Peyer's patch (tissue), 4 donors: ENCODE measurements at regions not wholly inside any gene's neighbourhood (a gene's known extent, or its start where the extent isn't known, plus 50 kb on each side); places are given as distances from the start of the nearest gene placed in this dataset.
A peak's percentile ranks its signal among the peaks of the same experiment; 100 is the strongest.

Experiments used
- DNase-seq, 3 donors: peaks; one replicate each; pipeline ENCODE4 v3.0.0-alpha.2; 2017 to 2019
- H3K27ac ChIP-seq, 4 donors: fragments of 200-600 bp; sonication (generic); one replicate each; pipeline ENCODE4 v1.5.1; 2016 to 2019
- H3K27me3 ChIP-seq, 2 donors: fragments of 200-600 bp; sonication (generic); one replicate each; pipeline ENCODE4 v1.5.1; 2019
- H3K36me3 ChIP-seq, 3 donors: fragments of 200-600 bp; sonication (generic); one replicate each; pipeline ENCODE4 v1.5.1; 2016 to 2019
- H3K4me1 ChIP-seq, 4 donors: fragments of 200-600 bp; sonication (generic); one replicate each; pipeline ENCODE4 v1.5.1; 2016 to 2019
- H3K4me3 ChIP-seq, 4 donors: fragments of 200-600 bp; sonication (generic); 1 replicate in 3 of 4; 2 replicates in 1 of 4; pipeline ENCODE4 v1.5.1; 2016 to 2019; ENCODE audit warnings: mild to moderate bottlenecking in 1 of 4
- H3K9me3 ChIP-seq, 4 donors: fragments of 200-600 bp; sonication (generic); one replicate each; pipeline ENCODE4 v1.5.1; 2016 to 2019; ENCODE audit warnings: mild to moderate bottlenecking in 1 of 4
- POLR2A ChIP-seq, 2 donors: fragments of 450-650 bp; IDR thresholded peaks; one replicate each; pipeline ENCODE4 v1.5.1; 2017; ENCODE audit warnings: antibody characterized with exemption in 2 of 2, mild to moderate bottlenecking in 2 of 2, moderate library complexity in 2 of 2
- TF ChIP-seq, protein P1 (sequence below), 6 experiments: fragments of 450-650 bp in 4 of 6; fragments of 200-600 bp in 2 of 6; sonication (generic) in 1 of 6; IDR thresholded peaks; one replicate each; pipeline ENCODE4 v1.5.1; 2017 to 2019; ENCODE audit warnings: antibody characterized with exemption in 6 of 6, mild to moderate bottlenecking in 3 of 6, moderate library complexity in 1 of 6

DNA sequence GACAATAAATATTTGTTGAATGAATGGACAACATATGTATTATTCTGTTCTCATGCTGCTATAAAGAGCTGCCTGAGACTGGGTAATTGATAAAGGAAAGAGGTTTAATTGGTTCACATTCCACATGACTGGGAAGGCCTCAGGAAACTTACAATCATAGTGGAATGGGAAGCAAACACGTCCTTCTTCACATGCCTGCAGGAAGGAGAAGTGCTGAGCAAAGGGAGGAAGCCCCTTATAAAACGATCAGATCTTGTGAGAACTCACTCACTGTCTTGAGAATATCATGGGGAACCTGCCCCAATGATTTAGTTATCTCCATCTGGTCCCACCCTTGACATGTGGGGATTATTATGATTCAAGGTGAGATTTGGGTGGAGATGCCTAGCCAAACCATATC is 233.9 kb upstream of the AADAT start:
- H3K4me1 ChIP-seq: no peaks in the 10 kb centered on the region
- H3K27me3 ChIP-seq: no peaks in the 10 kb centered on the region
- DNase-seq: no peak
- TF ChIP-seq, protein P1, sequence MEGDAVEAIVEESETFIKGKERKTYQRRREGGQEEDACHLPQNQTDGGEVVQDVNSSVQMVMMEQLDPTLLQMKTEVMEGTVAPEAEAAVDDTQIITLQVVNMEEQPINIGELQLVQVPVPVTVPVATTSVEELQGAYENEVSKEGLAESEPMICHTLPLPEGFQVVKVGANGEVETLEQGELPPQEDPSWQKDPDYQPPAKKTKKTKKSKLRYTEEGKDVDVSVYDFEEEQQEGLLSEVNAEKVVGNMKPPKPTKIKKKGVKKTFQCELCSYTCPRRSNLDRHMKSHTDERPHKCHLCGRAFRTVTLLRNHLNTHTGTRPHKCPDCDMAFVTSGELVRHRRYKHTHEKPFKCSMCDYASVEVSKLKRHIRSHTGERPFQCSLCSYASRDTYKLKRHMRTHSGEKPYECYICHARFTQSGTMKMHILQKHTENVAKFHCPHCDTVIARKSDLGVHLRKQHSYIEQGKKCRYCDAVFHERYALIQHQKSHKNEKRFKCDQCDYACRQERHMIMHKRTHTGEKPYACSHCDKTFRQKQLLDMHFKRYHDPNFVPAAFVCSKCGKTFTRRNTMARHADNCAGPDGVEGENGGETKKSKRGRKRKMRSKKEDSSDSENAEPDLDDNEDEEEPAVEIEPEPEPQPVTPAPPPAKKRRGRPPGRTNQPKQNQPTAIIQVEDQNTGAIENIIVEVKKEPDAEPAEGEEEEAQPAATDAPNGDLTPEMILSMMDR (IDR thresholded peaks at IDR 0.05): no peak
- no peak for TF ChIP-seq POLR2A (IDR thresholded peaks at IDR 0.05)
- no peak overlapping the region for H3K4me3 ChIP-seq
- H3K9me3 ChIP-seq: no peaks in the 10 kb centered on the region
- no peak overlapping the region for H3K27ac ChIP-seq
- no peaks in the 10 kb centered on the region for H3K36me3 ChIP-seq

DNA sequence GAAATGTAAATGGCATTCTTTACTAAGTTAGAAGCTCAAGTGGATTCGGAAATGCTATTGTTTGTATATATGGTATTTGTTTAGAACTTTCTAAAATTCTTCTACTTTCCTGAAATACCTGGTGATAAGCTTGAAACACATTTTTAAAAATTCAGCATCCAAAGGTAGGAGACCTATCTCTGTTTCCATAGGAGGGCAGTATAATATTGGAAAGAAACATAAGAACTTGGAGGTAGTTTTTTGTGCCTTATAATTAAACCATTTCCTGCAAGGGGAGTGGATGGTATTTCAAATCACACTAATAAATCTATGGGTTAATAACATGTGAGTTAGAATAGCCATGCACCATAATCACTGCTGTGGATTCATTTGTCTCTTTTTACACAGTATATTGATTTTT is 217.4 kb upstream of the AADAT start:
- TF ChIP-seq, protein P1 (IDR thresholded peaks at IDR 0.05): no peak
- no peak for TF ChIP-seq POLR2A (IDR thresholded peaks at IDR 0.05)
- Histone ChIP-seq H3K36me3 (no peaks in the 10 kb centered on the region), H3K27ac (no peak overlapping the region), H3K4me1 (peaks cover 0 to 3% (median 0%) of the 10 kb centered on the region in 4 donors), H3K27me3 (no peaks in the 10 kb centered on the region), H3K4me3 (no peak overlapping the region), H3K9me3 (no peaks in the 10 kb centered on the region)
- DNase-seq: no peak

DNA sequence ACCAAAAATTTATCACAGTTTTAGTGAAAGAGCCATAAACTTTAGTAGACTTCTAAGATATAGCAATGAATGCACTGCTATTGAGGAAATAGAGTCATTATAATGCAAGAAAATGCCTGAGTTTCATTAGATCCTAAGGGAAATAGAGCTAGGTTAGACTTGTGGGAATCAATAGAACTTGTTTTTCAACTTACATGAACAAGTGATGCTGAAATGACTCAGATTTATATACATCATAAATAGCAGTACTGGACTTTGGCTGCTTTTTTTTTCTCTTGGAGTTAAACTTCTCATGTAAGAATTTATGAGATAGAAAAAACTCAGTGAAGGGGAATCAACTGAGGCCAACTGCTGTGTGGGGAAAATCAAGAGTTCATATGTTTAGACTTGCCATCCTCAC is 216.5 kb upstream of the AADAT start:
- Histone ChIP-seq H3K4me1 (peaks cover 0 to 3% (median 0%) of the 10 kb centered on the region in 4 donors), H3K4me3 (no peak overlapping the region), H3K27me3 (no peaks in the 10 kb centered on the region), H3K27ac (peak overlapping the region in 1 of 4 donors; percentile 38), H3K9me3 (no peaks in the 10 kb centered on the region), H3K36me3 (no peaks in the 10 kb centered on the region)
- no peak for DNase-seq
- TF ChIP-seq POLR2A (IDR thresholded peaks at IDR 0.05): no peak
- TF ChIP-seq, protein P1 (IDR thresholded peaks at IDR 0.05): no peak

DNA sequence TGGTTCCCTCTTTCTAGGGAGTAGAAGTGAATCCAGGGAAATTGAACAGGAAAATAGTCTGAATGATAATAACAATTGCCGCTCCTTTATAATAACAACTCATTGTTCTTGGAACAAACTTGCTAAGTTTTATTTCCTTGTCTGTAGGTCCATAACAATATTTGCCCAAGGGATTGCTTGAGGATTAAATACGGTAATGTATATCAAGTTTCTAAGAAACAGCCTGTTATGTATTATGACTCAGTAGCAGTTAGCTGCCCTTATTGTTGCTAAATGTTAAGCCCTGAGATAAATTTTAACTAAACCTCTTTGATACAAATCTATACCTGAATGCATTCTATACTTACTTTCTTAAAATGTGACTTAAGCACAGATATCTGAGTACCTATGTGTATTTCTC is 215.9 kb upstream of the AADAT start:
- DNase-seq: no peak

DNA sequence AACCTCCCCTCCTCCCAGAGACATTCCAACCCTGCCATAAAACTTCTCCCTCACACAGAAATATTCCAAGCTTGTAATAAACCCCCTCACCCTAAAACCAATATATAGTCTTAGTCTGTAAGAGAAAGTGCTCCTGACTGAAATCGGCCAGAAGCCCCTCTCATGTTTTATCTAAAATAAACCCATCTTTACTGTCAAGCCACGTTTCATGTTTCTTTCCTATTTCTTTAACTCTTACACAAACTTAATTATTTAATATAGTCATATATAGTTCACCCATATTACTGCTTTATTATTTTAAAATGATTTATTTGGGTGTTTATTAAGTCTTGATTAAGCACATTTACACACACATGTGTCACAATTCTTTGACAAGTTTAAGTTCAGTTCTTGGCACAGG is 191.3 kb upstream of the AADAT start:
- Histone ChIP-seq H3K27ac (no peak overlapping the region), H3K9me3 (no peaks in the 10 kb centered on the region), H3K27me3 (no peaks in the 10 kb centered on the region), H3K36me3 (no peaks in the 10 kb centered on the region), H3K4me1 (no peaks in the 10 kb centered on the region), H3K4me3 (no peak overlapping the region)
- TF ChIP-seq, protein P1 (IDR thresholded peaks at IDR 0.05): no peak
- no peak for TF ChIP-seq POLR2A (IDR thresholded peaks at IDR 0.05)
- no peak for DNase-seq

More for the DNA sequence above, 215.9 kb upstream of the AADAT start:
- TF ChIP-seq, protein P1 (IDR thresholded peaks at IDR 0.05): no peak
- no peak for TF ChIP-seq POLR2A (IDR thresholded peaks at IDR 0.05)
- no peak overlapping the region for H3K4me3 ChIP-seq
- H3K27me3 ChIP-seq: no peaks in the 10 kb centered on the region
- no peaks in the 10 kb centered on the region for H3K36me3 ChIP-seq
- H3K9me3 ChIP-seq: no peaks in the 10 kb centered on the region
- H3K4me1 ChIP-seq: peaks cover 0 to 3% (median 0%) of the 10 kb centered on the region in 4 donors
- H3K27ac ChIP-seq: peak overlapping the region in 1 of 4 donors; percentile 38

DNA sequence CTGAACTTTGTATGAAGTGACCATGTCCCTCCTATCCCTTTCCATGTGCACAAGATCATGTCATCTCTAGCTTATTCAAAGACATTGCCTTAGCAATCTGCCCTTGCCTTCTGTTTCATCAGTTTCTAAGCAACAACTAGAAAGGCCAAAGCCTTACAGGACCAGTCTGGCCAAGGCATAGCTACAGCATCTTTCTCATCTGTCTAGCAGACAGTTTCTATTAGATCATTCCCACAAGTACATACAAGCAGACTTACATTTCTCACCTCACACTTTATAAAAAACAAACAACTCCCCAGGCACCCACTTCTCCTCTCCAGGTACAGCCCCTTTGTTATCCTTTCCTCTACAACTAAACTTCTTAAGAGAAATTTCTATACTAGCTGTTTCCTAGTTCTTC is 188.7 kb upstream of the AADAT start:
- H3K4me1 ChIP-seq: no peaks in the 10 kb centered on the region
- no peaks in the 10 kb centered on the region for H3K27me3 ChIP-seq
- no peaks in the 10 kb centered on the region for H3K9me3 ChIP-seq
- no peak for DNase-seq
- no peak overlapping the region for H3K4me3 ChIP-seq
- no peak for TF ChIP-seq POLR2A (IDR thresholded peaks at IDR 0.05)
- TF ChIP-seq, protein P1 (IDR thresholded peaks at IDR 0.05): no peak
- no peak overlapping the region for H3K27ac ChIP-seq
- no peaks in the 10 kb centered on the region for H3K36me3 ChIP-seq
